HepG2 (cell line): ENCODE measurements at regions not wholly inside any gene's neighbourhood (a gene's known extent, or its start where the extent isn't known, plus 50 kb on each side); places are given as distances from the start of the nearest gene placed in this dataset.

Experiments
- IRF1 ChIP-seq: sonication (generic); formaldehyde crosslinking; IDR thresholded peaks from 2 replicates; pipeline ENCODE4 v1.4.0; 2020; ENCODE audit warnings: low read depth, mild to moderate bottlenecking, missing genetic modification reagents
- MLXIP ChIP-seq: sonication (generic); formaldehyde crosslinking; IDR thresholded peaks from 2 replicates; pipeline ENCODE4 v1.9.0; 2021; ENCODE audit warnings: missing genetic modification reagents, borderline replicate concordance
- MXD3 ChIP-seq: IDR thresholded peaks from 2 replicates; pipeline ENCODE4 v1.6.1; 2016; ENCODE audit warnings: mild to moderate bottlenecking, missing biosample characterization, missing genetic modification reagents
- NCOA5 ChIP-seq: sonication (generic); formaldehyde crosslinking; IDR thresholded peaks from 2 replicates; pipeline ENCODE4 v1.4.0; 2020; ENCODE audit warnings: missing genetic modification reagents
- NR1H2 ChIP-seq: sonication (generic); formaldehyde crosslinking; IDR thresholded peaks from 2 replicates; pipeline ENCODE4 v1.8.1; 2022; ENCODE audit warnings: low read depth, missing genetic modification reagents, borderline replicate concordance
- RARA ChIP-seq: IDR thresholded peaks from 2 replicates; pipeline ENCODE4 v1.6.1; 2016; ENCODE audit warnings: missing genetic modification reagents, missing compliant biosample characterization
- SRSF4 ChIP-seq: fragments of 200-400 bp; formaldehyde crosslinking; IDR thresholded peaks from one replicate; pipeline ENCODE4 v1.6.1; 2018; ENCODE audit warnings: mild to moderate bottlenecking, low read depth, low read length, moderate library complexity; ENCODE audit not compliant: poor library complexity, severe bottlenecking
- ZBTB34 ChIP-seq: sonication (generic); formaldehyde crosslinking; IDR thresholded peaks from 2 replicates; pipeline ENCODE4 v1.8.0; 2022; ENCODE audit warnings: mild to moderate bottlenecking, missing genetic modification reagents
- ZNF142 ChIP-seq: sonication (generic); formaldehyde crosslinking; IDR thresholded peaks from 2 replicates; pipeline ENCODE4 v1.4.0; 2020; ENCODE audit warnings: missing genetic modification reagents
- ZNF619 ChIP-seq: sonication (generic); formaldehyde crosslinking; IDR thresholded peaks from 2 replicates; pipeline ENCODE4 v1.4.0; 2020; ENCODE audit warnings: mild to moderate bottlenecking, missing genetic modification reagents
- ZNF646 ChIP-seq: sonication (generic); formaldehyde crosslinking; IDR thresholded peaks from 2 replicates; pipeline ENCODE4 v1.9.0; 2021; ENCODE audit warnings: mild to moderate bottlenecking, missing genetic modification reagents

- TF ChIP-seq ZNF646 (CRISPR knock-in tag): no peak
- no peak for TF ChIP-seq IRF1
- TF ChIP-seq NR1H2 (CRISPR knock-in tag): no peak
- TF ChIP-seq RARA: no peak
- TF ChIP-seq NCOA5 (CRISPR knock-in tag): no peak
- no peak for TF ChIP-seq ZNF619 (CRISPR knock-in tag)
- TF ChIP-seq ZBTB34 (CRISPR knock-in tag): no peak
- TF ChIP-seq ZNF142: no peak
- no peak for TF ChIP-seq MLXIP (CRISPR knock-in tag)
- no peak for TF ChIP-seq MXD3 (CRISPR knock-in tag)
- no peak for TF ChIP-seq SRSF4
These were observed 111.3 kb upstream of the GMNC start (continued) for GRCh38 chr3:190973771-190974170.
